GM23338 (cell line): ENCODE measurements at regions not wholly inside any gene's neighbourhood (a gene's known extent, or its start where the extent isn't known, plus 50 kb on each side); places are given as distances from the start of the nearest gene placed in this dataset.

Experiments
- CTCF ChIP-seq, 2 experiments: fragments of 200-600 bp in 1 of 2; sonication (generic) in 1 of 2; conservative IDR thresholded peaks; 2 replicates each; pipeline versions ENCODE4 v1.5.1 to v1.6.1; 2016 to 2017; ENCODE audit warnings: antibody characterized with exemption in 2 of 2, low read depth in 2 of 2, mild to moderate bottlenecking in 2 of 2, moderate library complexity in 1 of 2
- EZH2 ChIP-seq: fragments of 200-600 bp; sonication (generic); IDR thresholded peaks from one replicate; pipeline ENCODE4 v1.8.0; 2017; ENCODE audit warnings: antibody characterized with exemption, mild to moderate bottlenecking, low read depth; ENCODE audit not compliant: unreplicated experiment
- POLR2AphosphoS5 ChIP-seq: IDR thresholded peaks from 2 replicates; pipeline ENCODE4 v1.6.1; 2016; ENCODE audit warnings: antibody characterized with exemption, low read depth

GRCh38 chr2:120797421-120798221 is 62.0 kb downstream of the GLI2 start:
- TF ChIP-seq CTCF (conservative IDR thresholded peaks at IDR 0.05; ENCODE audit: low read depth in 2 of 2) (no peak), POLR2AphosphoS5 (no peak), EZH2 (no peak)
